NCI-H524 (cell line): ENCODE measurements at regions not wholly inside any gene's neighbourhood (a gene's known extent, or its start where the extent isn't known, plus 50 kb on each side); places are given as distances from the start of the nearest gene placed in this dataset.
"Not testable (repeated sequence)": the region's sequence is repeated elsewhere in the genome, so short reads cannot be mapped to it uniquely, and the experiment has no call there.

ENCODE experiments used
- DNase-seq, 2 experiments: peaks; one replicate each; lab custom pipeline; 2025; lab: John Stamatoyannopoulos, UW

DNA sequence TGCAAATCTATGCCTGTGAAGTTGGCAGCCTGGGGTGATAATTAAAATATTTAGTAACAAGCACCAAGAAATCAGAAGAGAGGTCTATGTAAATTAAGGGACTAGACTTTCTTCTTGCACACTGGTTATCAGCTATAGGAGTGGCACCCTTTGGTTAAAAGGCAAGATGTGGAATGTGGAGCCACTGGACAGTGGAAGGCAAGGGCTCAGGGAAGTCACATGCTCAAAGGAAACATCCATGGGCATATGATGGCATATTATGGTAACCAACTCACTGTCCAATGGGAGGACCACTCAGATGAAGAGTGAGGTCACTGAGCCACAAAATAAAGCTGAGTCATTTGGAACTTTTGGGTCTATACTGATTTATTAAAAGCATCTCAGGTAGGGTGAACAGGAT is 165.6 kb upstream of the PRICKLE2 start:
- no peak for DNase-seq

GRCh38 chr3:64388886-64389285 is 163.6 kb upstream of the PRICKLE2 start:
- DNase-seq = no peak

DNA sequence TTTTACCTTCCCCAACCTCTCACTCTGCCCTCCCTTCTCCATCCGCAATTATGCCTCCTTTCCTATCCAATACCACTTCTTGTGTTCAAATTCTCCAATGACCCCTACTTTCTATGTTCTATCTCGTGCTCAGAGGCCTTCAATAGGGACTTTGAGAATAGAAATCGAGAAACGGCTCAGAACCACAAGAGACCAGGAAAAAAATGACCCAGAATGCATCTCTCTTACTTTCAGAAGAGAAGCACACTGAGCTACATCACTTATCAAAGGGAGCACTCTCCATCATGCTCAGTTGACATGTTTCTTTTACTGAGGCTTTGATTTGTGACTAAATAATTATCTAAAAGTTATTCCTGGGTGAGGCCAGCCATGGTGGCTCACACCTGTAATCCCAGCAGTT is 162.4 kb upstream of the PRICKLE2 start:
- DNase-seq = no peak

DNA sequence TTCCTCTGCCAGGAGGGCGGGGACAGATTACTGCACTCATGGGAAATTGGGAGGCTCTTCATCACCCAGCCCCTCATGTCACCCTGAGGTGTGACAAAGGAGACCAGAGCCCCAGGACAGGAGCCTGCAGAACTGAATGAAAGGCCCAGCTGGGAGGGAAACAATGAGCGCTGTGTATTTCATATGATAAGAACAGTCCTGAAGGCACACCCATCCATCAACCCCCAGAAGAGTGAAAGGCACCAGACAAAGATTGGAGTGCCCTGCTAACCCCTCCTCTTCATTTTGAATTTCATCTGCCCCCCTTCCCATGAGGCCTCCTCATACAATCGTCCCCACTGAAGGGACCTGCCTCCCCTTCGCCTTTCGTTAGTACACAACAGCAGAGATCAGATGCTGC is 160.0 kb upstream of the PRICKLE2 start:
- DNase-seq = no peak

- DNase-seq = no peak
Measured at GRCh38 chr3:64384561-64384960, 159.3 kb upstream of the PRICKLE2 start.

GRCh38 chr3:64382153-64382552 is 156.9 kb upstream of the PRICKLE2 start:
- DNase-seq = no peak

- no peak for DNase-seq
Measured at GRCh38 chr3:64381367-64381766, 156.1 kb upstream of the PRICKLE2 start.

GRCh38 chr3:64380546-64380945 is 155.3 kb upstream of the PRICKLE2 start:
- DNase-seq = no peak

- no peak for DNase-seq
Measured at GRCh38 chr3:64379221-64379620, 154.0 kb upstream of the PRICKLE2 start.

DNA sequence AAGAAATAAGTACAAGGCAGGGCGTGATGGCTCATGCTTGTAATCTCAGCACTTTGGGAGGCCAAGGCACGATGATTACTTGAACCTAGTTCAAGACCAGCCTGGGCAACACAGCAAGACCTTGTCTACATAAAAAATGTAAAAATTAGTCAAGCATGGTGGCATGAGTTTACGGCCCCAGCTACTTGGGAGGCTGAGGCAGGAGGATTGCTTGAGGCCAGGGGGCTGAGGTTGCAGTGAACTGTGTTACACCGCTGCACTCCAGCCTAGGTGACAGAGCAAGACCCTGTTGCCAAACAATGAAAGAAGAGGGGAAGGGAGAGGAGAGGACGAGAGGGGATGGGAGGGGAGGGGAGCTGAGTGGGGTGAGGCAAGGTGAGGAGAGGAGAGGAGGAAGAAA is 152.7 kb upstream of the PRICKLE2 start:
- DNase-seq = no peak

GRCh38 chr3:64375737-64376136 is 150.5 kb upstream of the PRICKLE2 start:
- DNase-seq = no peak

DNA sequence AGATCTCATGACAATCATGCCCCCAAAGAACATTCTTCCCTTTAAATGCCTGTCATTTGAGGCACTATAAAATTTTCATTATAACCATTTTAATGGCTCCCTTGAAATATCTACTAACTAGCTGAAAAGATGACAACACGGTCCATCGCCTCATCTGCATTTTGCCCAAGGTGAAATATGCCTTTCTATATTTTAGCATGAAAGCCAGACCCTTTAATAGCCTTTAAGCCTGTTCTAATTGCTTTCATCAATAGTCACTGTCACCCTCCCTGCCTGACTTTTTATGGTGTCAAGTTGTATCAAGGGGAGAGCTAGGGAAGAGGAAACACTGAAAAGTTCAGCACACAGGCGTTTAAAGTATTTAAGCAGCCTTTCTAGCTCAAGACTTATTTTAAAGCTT is 144.1 kb upstream of the PRICKLE2 start:
- DNase-seq = no peak

- DNase-seq = peak in 1 of 2 experiments; percentile 69
Measured at GRCh38 chr3:64368257-64369020, 143.2 kb upstream of the PRICKLE2 start.

GRCh38 chr3:64365877-64366276 is 140.6 kb upstream of the PRICKLE2 start:
- DNase-seq = no peak

DNA sequence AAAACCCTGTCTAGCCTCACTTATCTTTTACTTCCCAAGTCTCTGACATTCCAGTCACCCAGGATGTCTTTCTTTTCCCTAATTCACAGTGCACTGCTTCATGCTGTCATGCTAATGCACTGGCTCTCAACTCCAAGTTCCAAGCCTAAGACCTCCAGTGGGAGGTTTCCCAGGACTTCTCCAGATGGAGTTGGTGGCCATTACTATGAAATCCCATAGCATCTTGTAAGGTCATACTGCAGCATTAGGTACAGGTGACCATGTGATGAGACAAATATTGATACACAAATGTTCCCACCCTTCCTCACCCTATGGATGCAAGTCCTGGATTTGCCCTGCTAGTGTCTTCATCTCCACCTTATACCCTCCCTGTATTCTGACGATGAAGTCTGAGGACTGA is 138.6 kb upstream of the PRICKLE2 start:
- DNase-seq = no peak

DNA sequence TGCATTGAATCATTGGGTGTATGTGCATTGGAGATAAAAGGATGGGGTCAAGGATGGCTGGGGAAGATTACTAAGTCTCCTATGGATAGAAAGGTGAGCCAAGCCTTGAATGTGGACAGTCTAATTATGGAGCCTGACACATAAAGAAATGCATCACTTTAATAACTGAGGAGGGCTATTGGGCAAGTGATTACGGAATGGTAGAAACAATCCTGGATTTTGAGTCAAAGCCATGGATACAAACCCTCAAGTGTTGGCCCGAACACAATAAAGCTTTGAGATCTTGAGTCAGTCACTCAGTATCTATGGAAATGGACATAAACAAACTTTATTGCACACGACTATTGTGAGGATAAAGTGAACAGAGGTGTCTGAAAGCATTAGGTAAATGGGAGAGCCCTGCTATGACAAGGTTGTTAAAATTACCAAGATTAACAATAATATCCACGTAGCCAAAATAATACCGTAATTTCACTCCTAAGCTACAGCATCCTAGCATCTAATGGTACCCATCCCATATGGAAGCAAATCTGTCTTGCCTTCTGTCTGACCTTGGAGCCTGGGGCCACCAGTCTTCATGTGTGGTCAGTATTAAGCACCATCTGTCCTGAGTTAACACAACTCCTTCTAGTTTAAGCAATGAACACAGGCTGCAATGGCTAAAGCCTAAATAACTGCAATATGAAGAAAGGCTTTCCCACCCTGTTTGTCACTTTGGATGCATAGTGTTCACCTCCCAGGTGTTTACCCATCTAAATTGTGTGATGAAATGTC is 136.9 kb upstream of the PRICKLE2 start:
- peak; percentile 36 to 77 for DNase-seq

DNA sequence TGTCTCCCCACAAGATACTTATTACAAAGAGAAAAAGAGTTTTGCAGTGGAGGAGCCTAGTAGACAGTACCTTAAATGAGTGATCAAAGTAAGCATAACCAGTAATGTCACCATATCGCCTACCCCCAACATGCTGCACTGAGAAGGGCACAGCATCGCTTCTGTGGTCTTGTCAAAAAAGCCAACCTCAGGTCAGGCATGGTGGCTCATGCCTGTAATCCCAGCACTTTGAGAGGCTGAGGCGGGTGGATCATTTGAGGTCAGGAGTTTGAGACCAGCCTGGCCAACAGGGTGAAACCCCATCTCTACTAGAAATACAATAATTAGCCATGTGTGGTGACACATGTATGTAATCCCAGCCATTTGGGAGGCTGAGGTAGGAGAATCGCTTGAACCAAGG is 135.8 kb upstream of the PRICKLE2 start:
- DNase-seq = not testable (repeated sequence)

DNA sequence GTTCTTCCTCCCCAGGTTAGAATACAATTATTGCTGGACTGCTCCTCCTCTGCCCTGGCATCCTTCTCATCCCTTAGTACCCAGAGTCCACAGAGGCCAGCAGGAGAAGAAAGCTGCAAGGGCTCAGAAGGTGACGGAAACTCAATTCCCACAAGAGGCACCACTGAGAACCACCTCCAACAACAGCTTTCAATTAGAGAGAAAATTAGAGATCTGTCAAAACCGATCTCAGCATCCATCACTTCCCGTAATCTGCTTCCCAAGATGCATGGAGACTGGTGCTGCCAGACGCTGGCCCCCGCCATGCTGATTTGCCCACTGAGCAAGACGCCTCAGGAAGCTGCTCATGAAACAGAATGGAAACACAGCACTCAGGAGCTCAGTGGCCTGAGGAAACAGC is 135.0 kb upstream of the PRICKLE2 start:
- no peak for DNase-seq

DNA sequence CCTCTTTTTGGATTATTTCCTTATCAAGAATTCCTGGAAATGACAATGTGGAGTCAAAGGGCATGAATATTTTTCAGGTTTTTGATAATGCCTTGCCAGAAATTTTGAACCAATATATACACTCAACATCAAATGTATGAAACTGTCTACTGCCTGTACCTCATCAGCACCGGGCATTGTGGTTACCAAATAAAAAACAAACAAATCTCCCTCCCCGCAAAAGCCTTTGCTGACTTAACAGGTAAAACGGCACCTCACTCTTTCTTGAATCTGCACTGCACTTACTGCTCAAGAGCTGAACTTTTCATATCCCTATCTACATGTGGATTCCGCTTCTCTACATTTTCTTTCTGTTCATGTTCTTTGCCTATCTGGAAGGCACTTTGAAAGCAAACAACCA is 134.5 kb upstream of the PRICKLE2 start:
- DNase-seq = no peak

DNA sequence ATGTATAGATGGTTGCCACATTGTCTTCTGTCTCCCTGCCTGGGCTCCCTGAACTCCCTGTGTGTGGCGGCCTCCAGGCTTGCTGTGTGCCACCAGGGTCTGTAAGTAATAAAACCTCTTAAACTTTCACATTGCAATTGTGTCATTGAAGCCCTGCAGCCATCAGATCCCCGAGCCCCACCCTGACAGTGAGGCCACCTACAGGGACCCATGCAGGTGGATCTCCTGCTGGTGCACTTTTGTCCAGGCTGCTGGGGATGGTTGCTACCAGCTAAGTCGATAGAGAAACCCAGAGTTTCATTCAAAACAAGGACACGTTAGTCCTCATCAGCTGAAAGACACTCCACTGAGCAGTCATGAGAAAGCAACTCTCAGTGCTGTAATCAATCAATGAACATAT is 133.6 kb upstream of the PRICKLE2 start:
- no peak for DNase-seq

DNA sequence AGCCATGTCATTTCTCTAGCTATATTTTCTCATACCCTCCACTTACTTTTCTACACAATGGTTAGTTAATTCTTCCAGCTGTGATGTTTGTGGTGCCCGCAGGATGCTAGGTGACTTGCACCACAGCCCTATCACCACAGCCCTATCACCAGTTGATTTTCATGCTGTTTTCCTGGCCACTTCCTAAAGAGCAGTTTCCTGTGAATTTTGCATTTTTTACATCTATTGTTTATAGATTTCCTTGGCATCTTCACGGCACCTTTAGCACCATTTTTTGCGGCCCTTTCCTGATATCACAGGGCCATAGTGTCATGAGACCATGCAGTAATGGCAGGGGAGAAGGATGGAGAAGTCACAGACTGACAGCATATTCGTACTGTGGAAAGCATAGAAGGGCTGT is 132.9 kb upstream of the PRICKLE2 start:
- DNase-seq = no peak

DNA sequence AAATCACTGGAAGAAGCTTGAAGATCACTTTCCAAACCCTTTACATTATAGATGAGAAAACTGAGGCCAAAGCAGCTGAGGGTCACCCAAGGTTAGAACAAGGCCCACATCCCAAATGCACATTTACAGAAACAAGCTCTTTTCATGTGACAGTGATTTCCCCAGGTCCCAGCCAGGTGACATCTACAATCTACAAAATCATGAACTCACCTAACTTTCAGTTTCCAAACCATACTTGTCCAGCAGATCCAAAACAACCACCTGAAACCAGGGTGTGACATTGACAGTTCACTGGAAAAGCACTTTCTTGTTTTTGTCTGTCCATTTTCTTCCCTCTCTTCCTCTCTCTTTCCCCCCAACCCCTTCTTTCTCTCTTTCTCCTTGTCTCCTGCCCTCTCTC is 132.2 kb upstream of the PRICKLE2 start:
- no peak for DNase-seq

GRCh38 chr3:64355401-64355807 is 130.1 kb upstream of the PRICKLE2 start:
- DNase-seq = no peak

GRCh38 chr3:64354956-64355355 is 129.7 kb upstream of the PRICKLE2 start:
- no peak for DNase-seq
